K562 (cell line): ENCODE measurements at regions not wholly inside any gene's neighbourhood (a gene's known extent, or its start where the extent isn't known, plus 50 kb on each side); places are given as distances from the start of the nearest gene placed in this dataset.

ENCODE experiments used
- ATAC-seq: fragments of 200-7000 bp; cut with Tn5 transposase; 3 replicates; pipeline ENCODE4 v1.9.1; 2020; ENCODE audit warnings: moderate library complexity
- BruUV-seq: library from RNA; stranded (reverse); fragments of 400-500 nt; replicated peaks from 2 replicates; lab custom pipeline; 2021; lab: Mats Ljungman, UMichigan
- CTCF ChIA-PET: fragments of 300-600 bp; formaldehyde crosslinking; extraction: SDS; loops from one replicate; lab custom pipeline; 2021; ENCODE audit warnings: low intra/inter-chr PET ratio; lab: Yijun Ruan, JAX
- POLR2A ChIA-PET: fragments of 300-600, 350-650 bp; sonication (Branson Sonifier 250); formaldehyde crosslinking; extraction: SDS; loops from one replicate; lab custom pipeline; 2021; ENCODE audit warnings: antibody characterized with exemption, inconsistent platforms; lab: Yijun Ruan, JAX
- DNase-seq, 4 experiments: peaks; one replicate each; pipeline versions ENCODE4 v3.0.0 to v3.0.0-alpha.2; 2011 to 2018; ENCODE audit warnings: low spot score in 3 of 4, mixed read lengths in 3 of 4; ENCODE audit errors: extremely low read depth in 1 of 4
- FAIRE-seq: peaks from 2 replicates; lab custom pipeline; 2011; peaks lifted over from hg19 to GRCh38; lab: Jason Lieb, UNC
- H2AFZ ChIP-seq: 2 replicates; pipeline ENCODE4 v1.6.0; 2011; ENCODE audit warnings: low read depth, low read length, control low read depth, inconsistent platforms
- H3K27ac ChIP-seq: fragments of 200-600 bp; 3 replicates; pipeline ENCODE4 v1.8.0; 2011; ENCODE audit warnings: low read depth, mild to moderate bottlenecking, control low read depth, inconsistent platforms, low read length, moderate library complexity, mixed read lengths; ENCODE audit errors: extremely low read depth
- H3K27me3 ChIP-seq, 2 experiments: fragments of 300-600 bp in 1 of 2; 2 replicates in 1 of 2; 3 replicates in 1 of 2; pipeline versions ENCODE4 v1.6.0 to v1.8.0; 2011; ENCODE audit warnings: inconsistent platforms in 2 of 2, low read length in 2 of 2, mild to moderate bottlenecking in 1 of 2, mixed read lengths in 1 of 2, moderate library complexity in 1 of 2; ENCODE audit not compliant: control insufficient read depth in 2 of 2, insufficient read depth in 2 of 2
- H3K36me3 ChIP-seq: fragments of 300-600 bp; 3 replicates; pipeline ENCODE4 v1.8.0; 2011; ENCODE audit warnings: mild to moderate bottlenecking, low read length, inconsistent platforms; ENCODE audit not compliant: control insufficient read depth, insufficient read depth
- H3K4me1 ChIP-seq, 2 experiments: fragments of 200-600 bp in 1 of 2; replicated peaks in 1 of 2; 2 replicates in 1 of 2; 3 replicates in 1 of 2; pipeline versions ENCODE4 v1.5.1 to v1.8.0; 2011; ENCODE audit warnings: inconsistent platforms in 2 of 2, low read length in 2 of 2, mild to moderate bottlenecking in 1 of 2, mixed read lengths in 1 of 2, moderate library complexity in 1 of 2; ENCODE audit not compliant: control insufficient read depth in 2 of 2, insufficient read depth in 2 of 2
- H3K4me2 ChIP-seq: 2 replicates; pipeline ENCODE4 v1.6.1; 2011; ENCODE audit warnings: low read length, control low read depth, inconsistent platforms, mixed read lengths; ENCODE audit not compliant: insufficient read depth
- H3K4me3 ChIP-seq: fragments of 200-600 bp; sonication (generic), shearing (Covaris generic); 2 replicates; pipeline ENCODE4 v1.5.1; 2016; ENCODE audit warnings: control low read depth, inconsistent platforms
- H3K79me2 ChIP-seq: fragments of 200-600 bp; 3 replicates; pipeline ENCODE4 v1.8.0; 2011; ENCODE audit warnings: low read length, inconsistent platforms; ENCODE audit not compliant: control insufficient read depth, insufficient read depth
- H3K9ac ChIP-seq, 2 experiments: 2 replicates each; pipeline versions ENCODE4 v1.6.0 to v1.6.1; 2011; ENCODE audit warnings: low read depth in 2 of 2, low read length in 2 of 2, control low read depth in 1 of 2, inconsistent platforms in 1 of 2, mild to moderate bottlenecking in 1 of 2, mixed read lengths in 1 of 2; ENCODE audit not compliant: insufficient read depth in 1 of 2
- H3K9me1 ChIP-seq: one replicate; pipeline ENCODE4 v1.6.0; 2011; ENCODE audit warnings: inconsistent platforms, mild to moderate bottlenecking, low read length, moderate library complexity; ENCODE audit not compliant: control insufficient read depth, insufficient read depth
- H3K9me3 ChIP-seq: replicated peaks from 2 replicates; pipeline ENCODE4 v1.5.1; 2011; ENCODE audit warnings: low read depth, low read length, inconsistent platforms; ENCODE audit not compliant: control insufficient read depth, insufficient read depth
- H4K20me1 ChIP-seq: replicated peaks from 2 replicates; pipeline ENCODE4 v1.6.1; 2011; ENCODE audit warnings: low read length, inconsistent platforms, mixed read lengths; ENCODE audit not compliant: control insufficient read depth, insufficient read depth
- DPF2 ChIP-seq: fragments of 450-650 bp; IDR thresholded peaks from 2 replicates; pipeline ENCODE4 v1.6.1; 2016
- EZH2 ChIP-seq: IDR thresholded peaks from 2 replicates; pipeline ENCODE4 v1.6.1; 2012; ENCODE audit warnings: low read depth, mild to moderate bottlenecking, inconsistent platforms, low read length, borderline replicate concordance
- IFI16 ChIP-seq: fragments of 250-450 bp; sonication (Bioruptor Pico); IDR thresholded peaks from 2 replicates; pipeline ENCODE4 v2.1.2; 2022; ENCODE audit warnings: mild to moderate bottlenecking, inconsistent platforms
- MEIS2 ChIP-seq: fragments of 450-650 bp; IDR thresholded peaks from 2 replicates; pipeline ENCODE4 v1.6.1; 2014; ENCODE audit warnings: mild to moderate bottlenecking; ENCODE audit not compliant: partially characterized antibody
- NBN ChIP-seq: fragments of 450-650 bp; IDR thresholded peaks from 2 replicates; pipeline ENCODE4 v1.6.1; 2016; ENCODE audit warnings: low read depth, mild to moderate bottlenecking
- PBX2 ChIP-seq, 2 experiments: IDR thresholded peaks in 1 of 2; conservative IDR thresholded peaks in 1 of 2; 2 replicates each; pipeline ENCODE4 v1.6.1; 2016; ENCODE audit warnings: low read depth in 2 of 2, mild to moderate bottlenecking in 1 of 2, missing compliant biosample characterization in 1 of 2, missing genetic modification characterization in 1 of 2, moderate library complexity in 1 of 2
- PKNOX1 ChIP-seq: fragments of 450-650 bp; IDR thresholded peaks from 2 replicates; pipeline ENCODE4 v1.6.1; 2016
- PYGO2 ChIP-seq: fragments of 450-650 bp; IDR thresholded peaks from 2 replicates; pipeline ENCODE4 v1.6.1; 2016; ENCODE audit warnings: mild to moderate bottlenecking, missing genetic modification characterization, moderate library complexity, missing compliant biosample characterization
- RNF219 ChIP-seq: fragments of 250-450 bp; sonication (Bioruptor Pico); IDR thresholded peaks from 2 replicates; pipeline ENCODE4 v1.5.0; 2022; ENCODE audit warnings: mild to moderate bottlenecking
- SIX5 ChIP-seq, 2 experiments: IDR thresholded peaks; 2 replicates each; pipeline ENCODE4 v1.6.1; 2011; ENCODE audit warnings: low read length in 2 of 2, borderline replicate concordance in 1 of 2, low read depth in 1 of 2, mild to moderate bottlenecking in 1 of 2, moderate library complexity in 1 of 2; ENCODE audit not compliant: insufficient read depth in 1 of 2
- SMAD1 ChIP-seq: fragments of 150-350 bp; IDR thresholded peaks from 2 replicates; pipeline ENCODE4 v1.6.1; 2014; ENCODE audit warnings: low read length, low read depth; ENCODE audit not compliant: partially characterized antibody
- SREBF1 ChIP-seq: fragments of 150-350 bp; IDR thresholded peaks from 2 replicates; pipeline ENCODE4 v1.6.1; 2014; ENCODE audit warnings: antibody characterized with exemption, low read depth, low read length, borderline replicate concordance
- ZBTB12 ChIP-seq: fragments of 250-450 bp; sonication (Bioruptor Pico); IDR thresholded peaks from 2 replicates; pipeline ENCODE4 v1.4.0; 2020
- ZNF146 ChIP-seq: IDR thresholded peaks from one replicate; pipeline ENCODE4 v1.6.1; 2018; ENCODE audit warnings: missing compliant biosample characterization; ENCODE audit not compliant: unreplicated experiment
- WGBS: fragments of 100-300 bp; shearing (Covaris generic); methylation state at CpG from one replicate; pipeline ENCODE4 v1.1.6; 2016; ENCODE audit warnings: low coverage, mixed read lengths; ENCODE audit not compliant: insufficient coverage; ENCODE audit errors: missing lambda C conversion rate; 5-methylcytosine and 5-hydroxymethylcytosine counted together
- in situ Hi-C: fragments of 300-500 bp; cut with MboI; formaldehyde crosslinking; loops from 4 replicates; pipeline ENCODE4 v1.15.0; 2018; ENCODE audit warnings: inconsistent platforms, mixed read lengths
- intact Hi-C: fragments of 100-400 bp; cut with micrococcal nuclease; formaldehyde crosslinking; loops from 2 replicates; pipeline ENCODE4 v1.14.2; 2022

- peak; percentile 76; the same call in 1 of the 2 replicates for TF ChIP-seq NBN
- no peak for TF ChIP-seq SIX5 (IDR thresholded peaks at IDR 0.05; ENCODE audit: borderline replicate concordance in 1 of 2, insufficient read depth in 1 of 2, low read depth in 1 of 2, low read length in 2 of 2)
- TF ChIP-seq RNF219 (CRISPR knock-in tag), result no peak
Measured at GRCh38 chr7:131255242-131255641, 72.4 kb upstream of the MKLN1 start (continued).

- no peaks in the 10 kb centered on the region for H3K36me3 ChIP-seq
- H2AFZ ChIP-seq, result no peak overlapping the region
- no peaks in the 10 kb centered on the region for H4K20me1 ChIP-seq
- H3K4me1 ChIP-seq, result no peaks in the 10 kb centered on the region
- H3K79me2 ChIP-seq, result no peaks in the 10 kb centered on the region
- DNase-seq, result no peak
- POLR2A ChIA-PET, result interaction anchor here (0.7 to 1.3 kb wide), 2 partner anchors 14 to 23 kb away, joined by 3 to 4 read pairs; no protein-coding TSS in a partner anchor
- no peak overlapping the region for H3K4me3 ChIP-seq
- no peaks in the 10 kb centered on the region for H3K9me1 ChIP-seq
- intact Hi-C loops (no loop called here), in situ Hi-C loops (no loop called here)
- ATAC-seq, result no peak
- H3K27ac ChIP-seq, result no peak overlapping the region
- peaks cover 3 to 14% of the 10 kb centered on the region in 2 experiments; a peak in 2 of 5 replicates for H3K27me3 ChIP-seq
- WGBS, result 0% methylated on average over 1 of the region's 1 CpG
- no peak overlapping the region for H3K4me2 ChIP-seq
- H3K9ac ChIP-seq, result no peak overlapping the region
- no TSS peak for BruUV-seq
- no peaks in the 10 kb centered on the region for H3K9me3 ChIP-seq
- CTCF ChIA-PET, result no interaction called here
- FAIRE-seq, result peak; percentile 35
- peak; percentile 66 for TF ChIP-seq PKNOX1
- no peak for TF ChIP-seq EZH2
- peak; percentile 63 for TF ChIP-seq MEIS2
- TF ChIP-seq PYGO2 (tag), result no peak
- TF ChIP-seq SREBF1, result no peak
- TF ChIP-seq DPF2, result no peak
- TF ChIP-seq ZBTB12 (CRISPR knock-in tag), result no peak
- TF ChIP-seq IFI16 (CRISPR knock-in tag), result no peak
- no peak for TF ChIP-seq SMAD1
- TF ChIP-seq PBX2 (CRISPR knock-in tag; IDR thresholded peaks at IDR 0.05; ENCODE audit: low read depth), result no peak
- TF ChIP-seq PBX2 (tag; conservative IDR thresholded peaks at IDR 0.05; ENCODE audit: low read depth), result peak; percentile 42; the same call in 1 of the 2 replicates
- peak; percentile 53 for TF ChIP-seq ZNF146
Measured at GRCh38 chr7:131261476-131261994, 66.1 kb upstream of the MKLN1 start.
